SK-N-SH (cell line): ENCODE measurements at regions not wholly inside any gene's neighbourhood (a gene's known extent, or its start where the extent isn't known, plus 50 kb on each side); places are given as distances from the start of the nearest gene placed in this dataset.
A peak's percentile ranks its signal among the peaks of the same experiment; 100 is the strongest.

ENCODE experiments used
- CTCF ChIA-PET: fragments of 300-600, 350-600 bp; formaldehyde crosslinking; extraction: SDS; loops from one replicate; lab custom pipeline; 2021; lab: Yijun Ruan, JAX
- POLR2A ChIA-PET: fragments of 350-600 bp; sonication (Branson Sonifier 250); formaldehyde crosslinking; extraction: SDS; loops from one replicate; lab custom pipeline; 2020; ENCODE audit warnings: antibody characterized with exemption, inconsistent platforms; lab: Yijun Ruan, JAX
- DNase-seq: peaks from one replicate; pipeline ENCODE4 v3.0.0; 2012
- H2AFZ ChIP-seq: fragments of 200-600 bp; sonication (generic); 2 replicates; pipeline ENCODE4 v1.8.1; 2016; ENCODE audit warnings: antibody characterized with exemption, mild to moderate bottlenecking, low read depth
- H3F3A ChIP-seq: fragments of 200-600 bp; sonication (generic); replicated peaks from 2 replicates; pipeline ENCODE3; 2016; ENCODE audit warnings: antibody characterized with exemption, mild to moderate bottlenecking; ENCODE audit not compliant: insufficient read depth
- H3K27ac ChIP-seq, 2 experiments: fragments of 200-500 bp in 1 of 2; fragments of 200-600 bp in 1 of 2; sonication (Bioruptor generic) in 1 of 2; sonication (generic), shearing (Covaris generic) in 1 of 2; 2 replicates each; pipeline versions ENCODE4 v1.5.1 to v1.6.1; 2014 to 2016; ENCODE audit warnings: low read depth in 2 of 2, inconsistent platforms in 1 of 2, low read length in 1 of 2, mild to moderate bottlenecking in 1 of 2, mixed read lengths in 1 of 2
- H3K27me3 ChIP-seq: fragments of 200-600 bp; sonication (generic), shearing (Covaris generic); 2 replicates; pipeline ENCODE4 v1.6.1; 2016; ENCODE audit warnings: mixed run types; ENCODE audit not compliant: insufficient read depth
- H3K36me3 ChIP-seq, 2 experiments: fragments of 200-500 bp in 1 of 2; fragments of 200-600 bp in 1 of 2; sonication (Bioruptor generic) in 1 of 2; sonication (generic) in 1 of 2; replicated peaks in 1 of 2; 2 replicates each; pipeline versions ENCODE3 to v1.5.1; 2014 to 2016; ENCODE audit warnings: low read length in 1 of 2, mild to moderate bottlenecking in 1 of 2; ENCODE audit not compliant: insufficient read depth in 2 of 2, control insufficient read depth in 1 of 2
- H3K4me1 ChIP-seq, 2 experiments: fragments of 200-500 bp in 1 of 2; fragments of 200-600 bp in 1 of 2; sonication (Bioruptor generic) in 1 of 2; sonication (generic), shearing (Covaris generic) in 1 of 2; 2 replicates each; pipeline versions ENCODE4 v1.5.1 to v1.6.1; 2014 to 2016; ENCODE audit warnings: low read depth in 1 of 2, low read length in 1 of 2, mixed run types in 1 of 2; ENCODE audit not compliant: insufficient read depth in 2 of 2, control insufficient read depth in 1 of 2
- H3K4me2 ChIP-seq: fragments of 200-600 bp; sonication (generic), shearing (Covaris generic); 2 replicates; pipeline ENCODE4 v1.6.1; 2017; ENCODE audit warnings: mixed run types
- H3K4me3 ChIP-seq, 2 experiments: fragments of 200-500 bp in 1 of 2; fragments of 200-600 bp in 1 of 2; sonication (Bioruptor generic) in 1 of 2; sonication (generic), shearing (Covaris generic) in 1 of 2; 2 replicates each; pipeline versions ENCODE4 v1.5.1 to v1.8.1; 2014 to 2016; ENCODE audit warnings: low read depth in 2 of 2, inconsistent platforms in 1 of 2, low read length in 1 of 2, mild to moderate bottlenecking in 1 of 2, mixed read lengths in 1 of 2, moderate library complexity in 1 of 2
- H3K79me2 ChIP-seq: fragments of 200-600 bp; sonication (generic); 2 replicates; pipeline ENCODE4 v1.8.1; 2017; ENCODE audit warnings: mild to moderate bottlenecking; ENCODE audit not compliant: insufficient read depth
- H3K9ac ChIP-seq: fragments of 200-600 bp; sonication (generic); 2 replicates; pipeline ENCODE4 v1.6.1; 2017; ENCODE audit warnings: mixed run types
- H3K9me2 ChIP-seq: fragments of 200-600 bp; sonication (generic); 2 replicates; pipeline ENCODE4 v1.6.1; 2017; ENCODE audit warnings: mixed run types
- H3K9me3 ChIP-seq: fragments of 200-600 bp; sonication (generic); 2 replicates; pipeline ENCODE4 v1.6.1; 2017; ENCODE audit warnings: mixed run types, mild to moderate bottlenecking, moderate library complexity
- H4K20me1 ChIP-seq: fragments of 200-600 bp; sonication (generic); 2 replicates; pipeline ENCODE4 v1.6.1; 2017; ENCODE audit warnings: mild to moderate bottlenecking, mixed run types; ENCODE audit not compliant: insufficient read depth
- CHD2 ChIP-seq: fragments of 150-350 bp; IDR thresholded peaks from 2 replicates; pipeline ENCODE4 v1.6.1; 2018; ENCODE audit warnings: low read length; ENCODE audit not compliant: partially characterized antibody
- FOSL2 ChIP-seq: IDR thresholded peaks from 2 replicates; pipeline ENCODE4 v1.4.0; 2012; ENCODE audit warnings: low read depth, mild to moderate bottlenecking, moderate library complexity, borderline replicate concordance
- JUND ChIP-seq: IDR thresholded peaks from 2 replicates; pipeline ENCODE4 v1.4.0; 2012
- MEF2A ChIP-seq: IDR thresholded peaks from 2 replicates; pipeline ENCODE4 v1.4.0; 2012; ENCODE audit warnings: low read depth, borderline replicate concordance
- NFIC ChIP-seq: IDR thresholded peaks from 2 replicates; pipeline ENCODE4 v1.4.0; 2012; ENCODE audit warnings: borderline replicate concordance
- NRF1 ChIP-seq: IDR thresholded peaks from 2 replicates; pipeline ENCODE4 v1.6.1; 2012; ENCODE audit warnings: low read depth, mild to moderate bottlenecking, low read length
- POLR2AphosphoS5 ChIP-seq: IDR thresholded peaks from 2 replicates; pipeline ENCODE4 v1.6.1; 2012; ENCODE audit warnings: low read depth, low read length
- RCOR1 ChIP-seq: fragments of 150-350 bp; IDR thresholded peaks from 2 replicates; pipeline ENCODE4 v1.6.1; 2017; ENCODE audit warnings: antibody characterized with exemption, low read length
- RFX5 ChIP-seq: IDR thresholded peaks from 2 replicates; pipeline ENCODE4 v1.6.1; 2012; ENCODE audit warnings: mild to moderate bottlenecking, improper control_type of control experiment, low read length
- RXRA ChIP-seq: IDR thresholded peaks from 2 replicates; pipeline ENCODE4 v1.4.0; 2012; ENCODE audit warnings: low read depth, mild to moderate bottlenecking, borderline replicate concordance
- SMC3 ChIP-seq: IDR thresholded peaks from 2 replicates; pipeline ENCODE4 v1.6.1; 2012; ENCODE audit warnings: low read depth, low read length, improper control_type of control experiment
- WGBS: methylation state at CpG from one replicate; pipeline ENCODE4 v1.1.6; 2017; ENCODE audit warnings: low lambda C conversion rate; 5-methylcytosine and 5-hydroxymethylcytosine counted together
- TF ChIP-seq, protein P1 (sequence below): fragments of 150-350 bp; IDR thresholded peaks from 2 replicates; pipeline ENCODE4 v1.6.1; 2016; ENCODE audit warnings: mild to moderate bottlenecking, low read depth, low read length
- TF ChIP-seq, protein P2 (sequence below): IDR thresholded peaks from 2 replicates; pipeline ENCODE4 v1.4.0; 2012; ENCODE audit warnings: low read depth, borderline replicate concordance
- TF ChIP-seq, protein P3 (sequence below): fragments of 150-350 bp; IDR thresholded peaks from 2 replicates; pipeline ENCODE4 v1.6.1; 2017; ENCODE audit warnings: antibody characterized with exemption, low read length, low read depth, borderline replicate concordance

DNA sequence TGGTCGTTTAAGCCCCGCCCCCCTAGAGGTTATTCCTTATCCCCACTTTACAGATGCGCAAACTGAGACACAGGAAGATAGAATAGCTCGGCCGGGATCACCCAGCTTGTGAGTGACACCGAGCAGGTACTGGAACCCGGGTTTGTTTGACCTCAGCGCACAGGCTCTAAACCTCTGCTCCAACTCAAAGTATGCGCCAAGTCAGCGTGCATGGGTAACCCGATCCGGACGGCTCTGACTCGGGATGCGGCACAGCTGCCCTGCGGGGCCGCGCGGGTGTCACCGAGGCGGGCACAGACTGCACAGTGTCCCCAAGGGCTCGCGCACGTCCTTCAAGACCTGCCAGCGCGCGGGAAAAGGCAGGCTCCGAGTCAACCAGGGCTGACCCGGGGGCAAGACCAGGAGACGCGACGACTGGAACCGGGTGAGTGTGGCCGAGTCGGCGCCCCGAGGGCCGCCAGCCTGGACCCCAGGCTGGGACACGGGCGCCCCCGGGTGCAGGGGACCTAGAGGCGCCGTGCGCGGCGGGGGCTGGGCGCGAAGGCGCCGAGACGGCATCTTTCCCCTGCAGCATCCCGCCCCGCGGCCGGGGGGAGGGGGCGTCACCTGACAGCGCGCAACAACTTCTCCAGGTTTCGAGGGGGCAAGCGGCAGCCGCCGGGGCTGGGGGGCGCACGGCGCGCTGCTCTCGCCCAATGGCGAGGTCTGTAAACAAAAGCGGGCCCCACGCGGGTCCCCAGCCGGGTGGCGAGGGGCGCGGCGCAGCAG, 101.9 kb upstream of the SOD1 start:
- Histone ChIP-seq H3K4me1 (peaks cover 0 to 13% of the 10 kb centered on the region in 2 experiments; a peak in 1 of 4 replicates), H3K79me2 (no peaks in the 10 kb centered on the region), H3K9me3 (no peaks in the 10 kb centered on the region), H3K36me3 (no peaks in the 10 kb centered on the region), H3K4me3 (peak overlapping the region in 1 of 2 experiments; percentile 83; a peak in 2 of 4 replicates), H3K4me2 (peak overlapping the region; percentile 75), H3K9me2 (no peaks in the 10 kb centered on the region), H2AFZ (peak overlapping the region; percentile 84; the same call in 1 of the 2 replicates), H4K20me1 (no peaks in the 10 kb centered on the region), H3K9ac (no peak overlapping the region), H3K27me3 (peaks cover 15% of the 10 kb centered on the region), H3F3A (peaks cover 4% of the 10 kb centered on the region), H3K27ac (no peak overlapping the region)
- ChIA-PET POLR2A (interaction anchor here (1.2 kb wide), 1 partner anchor 11 kb away, joined by 3 read pairs; no protein-coding TSS in a partner anchor), CTCF (interaction anchor here (0.9 to 4.2 kb wide), 12 partner anchors 10 to 367 kb away, joined by 3 to 27 read pairs (median 6); partner anchors contain the start of gene TIAM1)
- TF ChIP-seq POLR2AphosphoS5 (no peak), CHD2 (no peak), RCOR1 (no peak), SMC3 (no peak)
- TF ChIP-seq, protein P1, sequence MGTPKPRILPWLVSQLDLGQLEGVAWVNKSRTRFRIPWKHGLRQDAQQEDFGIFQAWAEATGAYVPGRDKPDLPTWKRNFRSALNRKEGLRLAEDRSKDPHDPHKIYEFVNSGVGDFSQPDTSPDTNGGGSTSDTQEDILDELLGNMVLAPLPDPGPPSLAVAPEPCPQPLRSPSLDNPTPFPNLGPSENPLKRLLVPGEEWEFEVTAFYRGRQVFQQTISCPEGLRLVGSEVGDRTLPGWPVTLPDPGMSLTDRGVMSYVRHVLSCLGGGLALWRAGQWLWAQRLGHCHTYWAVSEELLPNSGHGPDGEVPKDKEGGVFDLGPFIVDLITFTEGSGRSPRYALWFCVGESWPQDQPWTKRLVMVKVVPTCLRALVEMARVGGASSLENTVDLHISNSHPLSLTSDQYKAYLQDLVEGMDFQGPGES: no peak
- TF ChIP-seq, protein P2, sequence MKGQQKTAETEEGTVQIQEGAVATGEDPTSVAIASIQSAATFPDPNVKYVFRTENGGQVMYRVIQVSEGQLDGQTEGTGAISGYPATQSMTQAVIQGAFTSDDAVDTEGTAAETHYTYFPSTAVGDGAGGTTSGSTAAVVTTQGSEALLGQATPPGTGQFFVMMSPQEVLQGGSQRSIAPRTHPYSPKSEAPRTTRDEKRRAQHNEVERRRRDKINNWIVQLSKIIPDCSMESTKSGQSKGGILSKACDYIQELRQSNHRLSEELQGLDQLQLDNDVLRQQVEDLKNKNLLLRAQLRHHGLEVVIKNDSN: no peak
- peak; percentile 70 for DNase-seq
- WGBS: 21% methylated on average over 24 of the region's 76 CpGs

DNA sequence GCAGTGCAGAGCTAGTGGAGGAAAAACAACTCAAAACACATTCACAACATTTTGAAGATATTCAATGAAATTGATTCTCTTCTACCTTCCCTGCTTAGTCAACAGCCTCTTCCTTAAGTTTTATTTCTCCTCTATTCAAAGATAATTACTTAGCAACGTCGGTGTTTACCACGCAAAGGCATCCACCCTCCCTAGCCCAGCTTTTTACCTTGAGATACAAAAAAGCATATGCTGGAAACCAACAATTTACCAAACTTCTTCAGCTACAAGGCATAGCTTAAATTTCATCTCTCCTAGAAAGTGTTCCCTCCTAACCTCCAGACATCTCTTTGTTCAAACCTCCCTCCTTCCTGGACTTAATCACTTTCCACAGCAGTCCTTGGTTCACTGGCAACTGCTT, 102.8 kb upstream of the SOD1 start:
- no peak for DNase-seq
- H2AFZ ChIP-seq: no peak overlapping the region
- no peak overlapping the region for H3K9ac ChIP-seq
- WGBS: 91% methylated on average over 3 of the region's 3 CpGs
- no peaks in the 10 kb centered on the region for H3K79me2 ChIP-seq
- peaks cover 15% of the 10 kb centered on the region for H3K27me3 ChIP-seq
- no peak overlapping the region for H3K4me3 ChIP-seq
- H3K4me2 ChIP-seq: no peak overlapping the region
- ChIA-PET POLR2A (no interaction called here), CTCF (interaction anchor here (0.9 to 2.7 kb wide), 4 partner anchors 9 to 26 kb away, joined by 3 to 14 read pairs (median 6); no protein-coding TSS in a partner anchor)
- H3K9me2 ChIP-seq: no peaks in the 10 kb centered on the region
- H3K36me3 ChIP-seq: no peaks in the 10 kb centered on the region
- H3K4me1 ChIP-seq: peaks cover 0 to 13% of the 10 kb centered on the region in 2 experiments; a peak in 1 of 4 replicates
- TF ChIP-seq MEF2A: no peak
- H3F3A ChIP-seq: peaks cover 4% of the 10 kb centered on the region
- H3K27ac ChIP-seq: no peak overlapping the region
- no peaks in the 10 kb centered on the region for H4K20me1 ChIP-seq
- no peaks in the 10 kb centered on the region for H3K9me3 ChIP-seq

DNA sequence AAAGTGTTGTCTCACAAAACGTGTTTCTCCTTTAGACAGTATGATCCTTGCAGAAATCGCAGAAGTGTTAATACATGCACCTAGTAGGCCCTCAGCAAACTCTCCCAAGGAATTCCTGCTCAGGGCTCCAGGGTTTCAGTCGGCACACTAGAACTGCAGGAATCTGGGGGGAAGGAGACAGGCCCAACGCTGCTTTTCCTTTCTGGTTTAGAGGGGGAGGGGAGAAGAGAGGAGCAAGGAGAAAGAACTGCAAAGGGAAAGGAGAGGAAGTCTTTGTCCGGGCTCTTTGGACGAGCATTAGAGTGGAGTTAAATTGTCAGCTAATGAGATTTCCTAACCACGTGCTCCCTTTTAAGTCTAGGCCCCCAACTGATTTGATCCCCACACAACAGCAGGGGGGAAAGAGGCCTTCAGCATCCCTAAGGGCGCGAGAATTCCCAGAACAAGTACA, 103.7 kb upstream of the SOD1 start:
- H4K20me1 ChIP-seq: no peaks in the 10 kb centered on the region
- peaks cover 15% of the 10 kb centered on the region for H3K27me3 ChIP-seq
- no peaks in the 10 kb centered on the region for H3K9me2 ChIP-seq
- no peaks in the 10 kb centered on the region for H3K79me2 ChIP-seq
- no peak overlapping the region for H3K27ac ChIP-seq
- WGBS: 78% methylated on average over 9 of the region's 9 CpGs
- H3K4me1 ChIP-seq: peaks cover 0 to 13% of the 10 kb centered on the region in 2 experiments; a peak in 1 of 4 replicates
- H3K36me3 ChIP-seq: no peaks in the 10 kb centered on the region
- H3F3A ChIP-seq: peaks cover 4% of the 10 kb centered on the region
- no peak overlapping the region for H3K9ac ChIP-seq
- POLR2A ChIA-PET: no interaction called here
- DNase-seq: no peak
- no peak overlapping the region for H3K4me2 ChIP-seq
- CTCF ChIA-PET: interaction anchor here (2.7 kb wide), 1 partner anchor 25 kb away, joined by 14 read pairs; no protein-coding TSS in a partner anchor
- no peak overlapping the region for H3K4me3 ChIP-seq
- TF ChIP-seq NRF1 (no peak), RXRA (no peak), RFX5 (no peak), FOSL2 (no peak), NFIC (no peak), JUND (no peak)
- TF ChIP-seq, protein P3, sequence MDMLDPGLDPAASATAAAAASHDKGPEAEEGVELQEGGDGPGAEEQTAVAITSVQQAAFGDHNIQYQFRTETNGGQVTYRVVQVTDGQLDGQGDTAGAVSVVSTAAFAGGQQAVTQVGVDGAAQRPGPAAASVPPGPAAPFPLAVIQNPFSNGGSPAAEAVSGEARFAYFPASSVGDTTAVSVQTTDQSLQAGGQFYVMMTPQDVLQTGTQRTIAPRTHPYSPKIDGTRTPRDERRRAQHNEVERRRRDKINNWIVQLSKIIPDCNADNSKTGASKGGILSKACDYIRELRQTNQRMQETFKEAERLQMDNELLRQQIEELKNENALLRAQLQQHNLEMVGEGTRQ: no peak
- TF ChIP-seq, protein P2: no peak
- H2AFZ ChIP-seq: no peak overlapping the region
- no peaks in the 10 kb centered on the region for H3K9me3 ChIP-seq
